T-helper 9 cell (primary cell): ENCODE measurements at regions not wholly inside any gene's neighbourhood (a gene's known extent, or its start where the extent isn't known, plus 50 kb on each side); places are given as distances from the start of the nearest gene placed in this dataset.
"Not testable (repeated sequence)": the region's sequence is repeated elsewhere in the genome, so short reads cannot be mapped to it uniquely, and the experiment has no call there.

Experiments
- DNase-seq: peaks from one replicate; pipeline ENCODE4 v3.0.0-alpha.2; 2020

DNA sequence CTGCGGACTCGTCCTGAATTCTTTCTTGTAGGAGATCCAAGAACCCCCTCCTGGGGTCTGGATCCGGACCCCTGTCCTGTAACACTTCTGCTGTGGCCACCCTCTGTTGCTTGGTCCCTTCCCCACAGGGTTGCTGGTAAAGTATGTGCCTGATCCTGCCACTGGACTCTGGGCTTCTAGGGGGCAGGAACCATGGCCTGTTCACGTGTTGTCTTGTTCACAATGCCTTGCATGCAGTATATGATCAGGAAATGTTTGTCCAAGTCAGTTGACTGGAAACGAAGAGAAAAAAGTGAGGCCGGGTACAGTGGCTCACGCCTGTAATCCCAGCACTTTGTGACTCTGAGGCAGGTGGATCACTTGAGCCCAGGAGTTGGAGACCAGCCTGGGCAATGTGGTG lies 139.3 kb upstream of the ALDH1B1 start:
- no peak for DNase-seq

DNA sequence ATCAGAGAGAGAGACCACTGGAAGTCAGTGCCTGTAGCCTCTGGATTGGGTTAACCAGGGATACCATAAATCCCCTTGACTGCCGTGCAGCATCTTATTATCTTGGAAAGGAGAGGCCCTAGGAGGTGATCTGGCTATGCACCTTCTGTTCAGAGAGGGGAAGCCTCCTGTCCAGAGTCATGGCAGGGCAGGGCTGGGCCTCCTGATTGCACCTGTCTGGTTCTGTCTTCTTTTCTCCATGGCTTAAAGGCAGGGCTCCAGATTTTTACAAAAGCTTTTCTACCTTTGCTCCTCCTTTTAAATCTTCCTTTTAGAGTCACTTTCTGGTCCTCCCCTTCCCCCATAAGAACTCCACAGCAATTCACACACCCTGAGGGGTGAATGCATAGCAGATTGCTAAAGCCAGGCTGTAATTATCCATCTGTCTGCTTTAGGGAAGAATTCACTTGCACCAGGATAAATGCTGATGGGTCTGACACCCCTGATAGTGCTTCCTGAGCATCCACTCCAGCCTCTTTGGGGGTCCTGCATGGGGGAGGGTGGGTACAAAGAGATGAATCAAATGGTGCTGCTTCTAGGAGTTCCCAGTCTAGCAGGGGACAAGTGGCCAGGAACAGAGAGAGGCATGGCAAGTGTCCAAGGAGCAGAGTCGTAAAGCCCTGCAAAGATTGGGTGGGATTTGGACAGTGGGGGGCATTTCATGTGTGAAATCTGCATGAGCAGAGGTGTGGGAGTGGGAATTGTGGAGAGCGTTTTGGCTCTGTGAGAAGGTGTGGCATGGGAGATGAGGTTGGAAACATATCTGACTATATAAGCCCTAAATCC lies 141.3 kb upstream of the ALDH1B1 start:
- no peak for DNase-seq

DNA sequence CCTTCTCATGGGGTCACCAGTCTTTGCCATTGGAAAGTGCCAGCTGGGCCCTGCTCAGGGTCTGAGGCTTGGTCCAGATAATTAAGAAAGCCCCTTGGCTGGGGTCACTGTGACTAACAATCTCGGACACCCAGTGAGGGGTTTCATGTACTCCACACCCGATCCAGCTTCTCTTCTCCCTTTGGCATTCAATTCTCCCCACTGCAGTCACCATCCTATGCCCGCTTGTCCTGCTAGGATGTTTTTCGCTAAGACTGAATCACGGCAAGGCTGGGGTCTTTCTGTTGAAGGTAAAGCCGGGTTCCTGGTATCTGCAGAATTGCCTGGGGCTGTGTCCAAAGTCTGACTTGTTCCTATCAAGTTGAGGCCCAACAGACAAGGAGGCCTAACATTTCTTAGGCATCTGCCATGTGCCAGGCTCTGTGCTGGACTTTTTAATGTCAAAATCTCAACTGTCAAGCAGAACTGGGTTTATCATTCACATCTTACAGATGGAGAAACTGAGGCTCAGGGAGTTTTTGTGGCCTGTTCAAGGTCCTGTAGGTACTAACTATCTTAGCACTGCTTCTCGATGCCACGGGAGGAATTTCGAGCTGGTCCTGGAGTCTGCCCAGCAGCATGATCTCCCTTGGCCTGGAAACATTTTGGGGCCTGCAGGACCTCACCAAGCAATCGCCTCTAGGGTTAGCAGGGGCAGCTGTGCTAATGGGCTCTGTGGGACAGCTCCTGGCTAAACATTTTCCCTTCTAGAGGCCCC lies 142.0 kb upstream of the ALDH1B1 start:
- no peak for DNase-seq

- no peak for DNase-seq
Measured at GRCh38 chr9:38249587-38250210, 142.8 kb upstream of the ALDH1B1 start.

GRCh38 chr9:38249049-38249448 lies 143.5 kb upstream of the ALDH1B1 start:
- no peak for DNase-seq

DNA sequence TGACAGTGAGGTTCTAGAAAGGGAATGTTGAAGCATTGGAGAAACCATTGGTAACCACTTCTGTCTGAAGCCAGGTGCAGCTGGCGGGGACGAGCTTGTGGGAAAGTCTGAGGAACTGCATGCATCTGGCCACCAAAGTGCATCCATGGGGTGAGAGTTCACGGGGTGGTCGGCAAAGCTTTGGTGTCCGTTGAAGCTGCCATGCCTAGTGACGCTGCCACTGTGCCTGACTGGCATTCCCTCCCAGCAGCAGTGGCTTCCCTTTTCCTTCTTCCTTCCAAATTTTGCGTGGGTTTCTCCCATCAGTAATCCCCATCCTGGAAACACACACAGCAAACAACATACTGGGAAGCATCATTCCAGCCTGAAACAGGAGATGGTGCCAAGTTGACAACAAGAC lies 145.7 kb upstream of the ALDH1B1 start:
- DNase-seq, result no peak

DNA sequence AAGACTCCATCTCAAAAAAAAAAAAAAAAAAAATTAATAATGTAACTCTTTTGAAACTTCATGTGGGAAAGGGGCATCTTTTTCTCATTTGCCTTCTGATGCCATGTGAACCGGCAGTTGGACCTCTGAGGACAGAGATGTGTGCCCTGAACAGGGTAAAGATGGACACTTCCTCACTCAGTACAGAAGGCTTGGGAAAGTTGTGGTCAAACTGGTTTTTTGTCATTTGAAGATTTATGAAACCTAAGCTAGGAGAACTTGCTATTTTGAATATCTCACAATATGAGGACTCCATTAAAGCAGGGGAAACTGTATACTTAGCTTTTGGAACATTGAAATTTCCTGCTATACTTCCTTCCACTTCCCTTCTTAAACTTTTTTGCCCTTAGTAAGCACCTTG lies 147.5 kb upstream of the ALDH1B1 start:
- no peak for DNase-seq

DNA sequence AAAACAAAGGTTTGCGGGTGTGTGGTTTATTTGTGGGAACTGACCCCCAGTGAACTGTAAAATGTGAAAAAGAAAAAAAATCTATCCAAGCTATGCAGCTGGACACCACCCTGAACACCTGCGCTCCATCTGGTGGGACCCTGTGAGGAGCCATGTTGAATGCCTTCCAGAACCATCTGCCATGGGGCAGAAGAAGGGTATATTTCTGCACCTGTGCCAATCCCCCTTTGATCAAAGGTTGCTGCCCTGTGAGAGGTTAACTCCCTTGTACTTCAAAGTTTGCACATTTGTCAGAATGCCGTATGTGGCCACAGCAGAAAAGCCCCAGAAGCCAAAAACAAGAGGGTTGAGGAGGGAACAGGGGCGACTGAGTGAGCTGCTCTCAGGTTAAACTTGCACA lies 148.5 kb upstream of the ALDH1B1 start:
- no peak for DNase-seq

- DNase-seq, result not testable (repeated sequence)
Measured at GRCh38 chr9:38242151-38242550, 150.4 kb upstream of the ALDH1B1 start.

DNA sequence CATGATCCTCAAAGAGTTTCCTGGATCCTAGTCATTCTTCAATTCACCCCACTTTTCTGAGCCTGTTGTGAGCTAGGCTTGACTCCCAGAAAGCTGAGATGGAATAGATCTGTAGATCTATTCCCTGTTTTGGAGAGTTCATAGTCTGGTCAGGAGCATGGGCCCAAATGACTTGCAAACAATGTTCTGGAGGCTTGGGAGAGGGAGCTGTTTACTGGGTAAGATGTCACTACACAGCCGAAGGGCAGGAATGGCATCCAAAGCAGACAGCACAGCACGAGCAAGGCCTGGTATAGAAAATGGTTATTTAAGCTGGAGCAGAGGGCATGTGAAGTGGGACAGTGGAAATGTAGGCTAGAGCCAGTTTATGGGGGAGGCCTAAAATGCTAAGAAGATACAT lies 152.5 kb upstream of the ALDH1B1 start:
- DNase-seq, result no peak

GRCh38 chr9:38235244-38235643 lies 157.3 kb upstream of the ALDH1B1 start:
- DNase-seq, result no peak

DNA sequence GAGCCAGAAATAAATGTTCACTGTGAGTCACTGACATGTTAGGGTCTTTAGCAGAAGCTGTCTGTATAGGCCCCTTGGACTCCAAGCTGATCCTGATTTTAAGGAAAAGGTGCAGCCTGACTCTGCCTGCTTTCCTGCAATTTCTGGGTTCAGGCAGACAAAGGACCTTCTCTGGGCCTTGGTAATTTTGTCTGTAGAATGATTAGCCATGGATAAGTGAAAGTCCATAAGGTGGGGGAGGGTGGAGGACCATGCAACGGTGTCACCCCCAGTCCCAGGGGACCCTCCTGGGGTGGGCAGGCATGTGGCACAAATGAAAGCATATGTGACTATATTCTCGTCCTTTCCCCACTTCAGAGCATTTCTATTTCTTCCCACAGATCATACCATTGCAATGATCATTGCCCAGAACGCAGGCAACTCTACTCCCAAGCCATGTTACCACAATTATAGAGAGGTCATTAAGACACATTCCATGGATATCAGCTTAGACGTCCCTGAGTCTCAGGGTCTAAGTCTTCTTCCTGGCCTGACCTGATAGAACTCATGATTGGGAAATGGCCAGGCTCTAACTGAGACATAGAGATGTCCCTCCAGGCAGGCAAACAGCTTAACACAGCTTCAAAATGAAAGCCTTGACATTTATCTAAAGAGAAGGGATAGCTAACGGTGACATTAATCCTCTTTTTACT lies 157.9 kb upstream of the ALDH1B1 start:
- DNase-seq, result no peak

- no peak for DNase-seq
Measured at GRCh38 chr9:38233796-38234355, 158.6 kb upstream of the ALDH1B1 start.

DNA sequence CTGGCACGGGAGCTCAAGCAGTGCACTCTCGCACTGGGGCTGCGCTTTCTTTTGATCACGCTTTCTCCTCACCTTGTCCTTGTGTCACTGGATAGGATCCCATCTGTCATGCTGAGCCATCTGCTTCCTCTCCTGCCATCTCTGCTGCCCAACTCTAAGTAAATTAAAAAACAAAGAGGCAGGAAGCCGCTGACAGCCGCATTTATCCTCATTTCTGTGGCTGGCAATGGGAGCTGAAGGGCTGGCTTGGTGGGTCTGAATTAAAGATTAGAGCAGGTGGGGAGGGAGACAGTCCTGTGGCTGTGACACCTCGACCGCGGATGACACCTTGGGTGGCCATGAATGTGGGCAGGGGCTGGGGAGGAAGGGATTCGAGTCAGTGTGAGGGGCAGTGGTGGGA lies 159.2 kb upstream of the ALDH1B1 start:
- no peak for DNase-seq

- no peak for DNase-seq
Measured at GRCh38 chr9:38232895-38233294, 159.6 kb upstream of the ALDH1B1 start.

- DNase-seq, result no peak
Measured at GRCh38 chr9:38229504-38230155, 160.6 kb upstream of the SHB start.

DNA sequence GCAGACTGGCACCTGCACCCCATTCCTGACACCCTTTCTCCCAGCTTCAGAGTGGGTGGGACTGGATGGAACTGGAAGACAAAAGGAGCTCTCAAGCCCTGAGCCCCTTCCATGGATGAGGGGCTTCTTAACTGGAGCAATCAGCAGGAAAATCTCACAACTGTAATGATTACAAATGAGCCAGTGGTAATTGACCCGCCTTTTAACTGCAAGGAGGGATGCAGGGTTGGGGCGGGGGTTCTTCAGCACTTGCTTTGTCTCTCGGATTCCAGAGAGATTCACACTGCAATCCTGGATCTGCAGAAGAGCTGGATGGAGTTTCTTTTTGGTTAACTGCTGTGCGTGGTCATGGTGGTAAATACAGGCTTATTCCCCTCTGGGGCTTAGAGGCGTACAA lies 160.1 kb upstream of the SHB start:
- no peak for DNase-seq

- DNase-seq, result no peak
Measured at GRCh38 chr9:38228331-38229103, 159.5 kb upstream of the SHB start.

DNA sequence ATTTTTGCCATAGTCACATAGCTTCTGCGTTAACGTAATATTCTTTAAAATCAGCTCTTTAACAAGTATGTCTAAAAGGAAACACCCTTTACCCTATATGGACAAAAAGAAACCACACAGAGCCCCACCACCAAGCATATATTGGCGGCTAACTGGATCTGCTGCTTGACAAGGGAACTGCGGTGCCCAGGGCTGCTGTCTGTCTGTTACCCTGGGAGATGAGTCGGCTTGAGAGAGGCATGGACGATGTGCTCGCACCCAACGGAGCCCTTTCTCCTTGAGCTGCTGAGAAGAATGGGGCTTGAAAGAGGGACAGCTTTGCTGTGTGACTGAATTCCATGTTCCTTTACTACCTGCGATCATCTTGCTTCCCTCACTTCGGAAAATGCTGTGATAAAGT lies 158.6 kb upstream of the SHB start:
- no peak for DNase-seq

DNA sequence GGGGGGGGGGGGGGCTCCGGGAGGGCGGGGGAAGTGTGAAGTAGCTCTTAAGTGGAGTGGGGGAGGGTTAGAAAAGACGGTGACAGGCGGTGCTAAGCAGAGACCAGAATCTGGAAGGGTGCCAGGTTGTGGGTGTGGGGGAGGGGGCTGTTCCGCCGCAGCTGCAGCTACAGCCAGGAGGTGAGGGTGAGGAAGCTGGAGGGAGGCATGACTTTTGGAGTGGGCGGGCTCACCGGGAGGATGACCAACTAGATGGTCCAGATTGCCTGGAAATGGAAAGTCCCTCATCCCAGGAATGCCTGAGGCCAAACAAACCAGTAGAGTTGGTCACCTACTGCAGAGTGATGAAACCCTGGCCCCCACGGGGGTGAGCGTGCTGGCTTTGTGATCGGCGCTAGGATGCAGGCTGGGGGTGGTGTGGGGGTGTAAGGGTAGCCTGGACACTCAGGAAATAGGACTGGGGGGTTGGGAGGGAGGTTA lies 158.1 kb upstream of the SHB start:
- DNase-seq, result peak; percentile 27

DNA sequence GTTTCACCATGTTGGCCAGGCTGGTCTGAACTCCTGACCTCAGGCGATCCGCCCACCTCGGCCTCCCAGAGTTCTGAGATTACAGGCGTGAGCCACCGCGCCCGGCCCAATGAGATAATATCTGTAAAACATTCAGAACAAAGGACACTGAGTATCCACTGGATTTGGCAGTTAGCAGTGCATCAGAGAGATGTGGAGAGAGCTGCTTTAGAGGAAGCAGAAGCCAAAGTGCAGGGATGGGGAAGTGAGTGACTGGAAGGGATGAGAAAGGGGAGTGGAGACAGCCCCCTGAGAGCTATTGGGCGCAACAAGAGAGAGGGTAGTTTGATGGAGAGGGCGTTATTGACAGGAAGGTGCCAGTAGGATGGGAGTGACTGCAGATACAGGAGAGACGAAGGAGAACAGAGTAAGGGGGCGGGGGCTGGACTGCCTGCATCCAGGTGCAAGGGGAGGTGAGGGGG lies 157.5 kb upstream of the SHB start:
- DNase-seq, result no peak
